ENCODE measurements at regions not wholly inside any gene's neighbourhood (a gene's known extent, or its start where the extent isn't known, plus 50 kb on each side); places are given as distances from the start of the nearest gene placed in this dataset.

DNA sequence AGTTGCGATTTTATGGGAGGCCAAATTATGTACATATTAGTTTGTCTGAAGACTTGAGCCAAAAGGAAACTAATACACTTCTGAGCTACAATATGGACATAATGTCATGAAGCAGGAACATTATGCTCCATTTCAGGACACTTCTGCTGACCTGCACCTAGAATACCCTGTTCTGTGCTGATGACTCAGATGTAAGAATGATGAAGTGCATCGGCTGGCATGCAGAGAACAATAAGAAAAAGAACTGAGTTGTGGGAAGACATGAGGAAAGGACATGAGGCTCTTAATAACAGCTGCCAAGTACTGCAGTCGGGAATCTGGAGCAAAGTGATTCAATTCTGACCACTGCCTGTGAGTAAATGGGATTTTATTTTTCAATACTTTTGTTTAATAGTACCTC lies 192.9 kb upstream of the VSTM2A start:
- ChIA-PET POLR2A (no interaction called here), CTCF (no interaction called here)
- Mint-ChIP-seq H3K27me3 (no peaks in the 10 kb centered on the region), H3K27ac (no peak overlapping the region), H3K4me1 (no peaks in the 10 kb centered on the region), H3K36me3 (ENCODE audit: low read depth) (no peaks in the 10 kb centered on the region), H3K4me3 (no peak overlapping the region), H3K9me3 (peaks cover 26% of the 10 kb centered on the region)
- DNase-seq = no peak

DNA sequence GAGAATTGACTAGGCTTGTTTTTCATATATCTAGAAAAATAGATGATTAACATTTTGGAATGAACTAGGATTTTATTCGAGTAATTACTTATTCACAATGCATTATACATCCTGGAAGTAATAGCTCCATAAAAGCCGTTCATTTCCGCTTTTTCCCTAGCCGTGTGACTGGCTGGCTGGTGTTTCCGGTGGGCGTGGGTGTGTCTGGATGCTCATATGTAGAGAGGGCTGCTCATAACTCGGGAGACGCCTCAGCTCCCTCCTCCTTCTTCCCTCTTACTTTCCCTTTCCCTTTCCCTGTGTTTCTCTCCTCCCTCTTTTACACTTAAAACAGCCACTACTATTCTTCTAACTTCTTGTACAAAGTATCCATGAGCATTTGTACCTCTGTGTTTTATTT lies 187.7 kb upstream of the VSTM2A start:
- POLR2A ChIA-PET = no interaction called here
- no peak overlapping the region for H3K4me3 Mint-ChIP-seq
- no peaks in the 10 kb centered on the region for H3K36me3 Mint-ChIP-seq (ENCODE audit: low read depth)
- DNase-seq = no peak
- CTCF ChIA-PET = no interaction called here
- H3K9me3 Mint-ChIP-seq = peaks cover 8% of the 10 kb centered on the region
- H3K27me3 Mint-ChIP-seq = no peaks in the 10 kb centered on the region
- H3K27ac Mint-ChIP-seq = no peak overlapping the region
- H3K4me1 Mint-ChIP-seq = no peaks in the 10 kb centered on the region

DNA sequence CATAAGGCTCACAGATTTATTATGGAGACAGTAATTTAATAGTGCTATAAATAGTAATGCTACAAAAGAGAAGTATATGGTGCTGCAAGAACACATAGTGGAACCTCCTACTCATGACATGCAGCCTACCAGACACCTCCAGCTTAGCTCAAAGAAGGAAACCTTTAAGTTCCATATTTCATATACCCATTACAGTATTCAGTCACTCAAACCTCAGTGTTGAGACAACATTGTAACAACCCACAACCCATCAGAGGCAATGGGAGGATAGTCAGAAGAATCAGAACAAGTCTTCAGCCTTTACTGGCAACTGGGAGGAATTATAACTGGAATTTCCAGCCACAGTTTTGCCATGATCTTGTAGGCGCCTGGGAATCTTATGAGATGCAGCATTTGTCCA lies 186.3 kb upstream of the VSTM2A start:
- H3K36me3 Mint-ChIP-seq (ENCODE audit: low read depth) = no peaks in the 10 kb centered on the region
- H3K27ac Mint-ChIP-seq = no peak overlapping the region
- CTCF ChIA-PET = no interaction called here
- DNase-seq = no peak
- no peaks in the 10 kb centered on the region for H3K27me3 Mint-ChIP-seq
- POLR2A ChIA-PET = no interaction called here
- H3K9me3 Mint-ChIP-seq = peaks cover 6% of the 10 kb centered on the region
- no peak overlapping the region for H3K4me3 Mint-ChIP-seq
- H3K4me1 Mint-ChIP-seq = no peaks in the 10 kb centered on the region

DNA sequence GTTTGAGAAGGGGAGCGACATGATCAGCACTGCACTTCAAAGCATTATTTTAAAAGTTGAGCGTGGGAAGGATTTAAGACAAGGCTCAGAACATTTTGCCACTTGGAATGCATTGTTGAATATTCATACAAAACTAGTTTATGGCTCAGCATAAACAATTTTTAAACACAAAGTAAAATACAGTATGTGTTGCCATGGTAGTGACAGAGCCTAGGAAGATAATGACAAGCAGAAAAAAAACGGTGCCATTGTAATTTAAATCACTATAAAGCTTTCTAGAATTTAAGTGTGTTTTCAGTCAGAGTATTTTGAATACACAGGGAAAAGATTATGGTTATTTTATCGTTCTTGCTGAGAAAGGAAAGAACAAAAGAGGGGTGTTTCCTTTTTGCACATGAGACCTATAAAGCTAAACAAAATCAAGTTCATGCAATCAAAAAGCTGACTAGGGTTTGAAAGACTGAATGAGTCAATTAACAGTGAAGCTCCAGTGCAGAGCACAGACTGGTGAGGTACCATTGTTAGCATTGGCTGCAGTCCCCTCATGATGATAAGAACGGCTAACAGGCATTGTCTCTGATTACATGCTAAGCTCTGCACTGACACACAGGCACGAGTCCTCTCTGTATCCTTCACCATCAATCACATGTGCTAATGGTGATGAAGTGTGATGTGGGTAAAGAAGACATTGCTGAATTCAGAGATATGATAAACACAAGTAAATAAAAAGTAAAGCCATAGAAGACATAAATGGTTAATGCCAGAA lies 181.9 kb upstream of the VSTM2A start:
- Mint-ChIP-seq H3K27ac (no peak overlapping the region), H3K4me3 (no peak overlapping the region), H3K36me3 (ENCODE audit: low read depth) (no peaks in the 10 kb centered on the region), H3K9me3 (peaks cover 11% of the 10 kb centered on the region), H3K4me1 (no peaks in the 10 kb centered on the region), H3K27me3 (no peaks in the 10 kb centered on the region)
- ChIA-PET CTCF (no interaction called here), POLR2A (no interaction called here)
- no peak for DNase-seq

DNA sequence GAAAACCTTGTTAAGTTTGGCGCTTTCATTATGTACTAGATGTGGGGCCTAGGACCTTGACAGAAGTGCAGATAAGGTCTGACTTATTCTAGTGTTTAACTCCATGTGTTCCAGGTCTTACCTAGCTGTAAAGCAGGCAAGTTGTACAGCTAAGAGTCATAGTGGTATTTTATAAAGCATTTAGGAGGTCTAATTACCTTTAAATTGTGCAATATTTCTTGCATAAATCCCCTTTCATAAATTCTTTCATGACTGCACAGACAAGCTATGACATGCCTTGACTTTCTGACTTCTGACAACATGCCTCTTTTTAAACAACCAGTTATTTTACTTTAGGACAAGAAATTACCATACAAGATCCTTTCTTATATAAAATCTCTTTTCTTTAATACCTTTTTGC lies 151.6 kb upstream of the VSTM2A start:
- Mint-ChIP-seq H3K27ac (no peak overlapping the region), H3K9me3 (peaks cover 9% of the 10 kb centered on the region), H3K4me1 (no peaks in the 10 kb centered on the region), H3K4me3 (no peak overlapping the region), H3K36me3 (ENCODE audit: low read depth) (no peaks in the 10 kb centered on the region), H3K27me3 (no peaks in the 10 kb centered on the region)
- DNase-seq = no peak
- CTCF ChIA-PET = interaction anchor here (0.6 kb wide), 1 partner anchor 603 kb away, joined by 3 read pairs; no protein-coding TSS in a partner anchor
- POLR2A ChIA-PET = no interaction called here

DNA sequence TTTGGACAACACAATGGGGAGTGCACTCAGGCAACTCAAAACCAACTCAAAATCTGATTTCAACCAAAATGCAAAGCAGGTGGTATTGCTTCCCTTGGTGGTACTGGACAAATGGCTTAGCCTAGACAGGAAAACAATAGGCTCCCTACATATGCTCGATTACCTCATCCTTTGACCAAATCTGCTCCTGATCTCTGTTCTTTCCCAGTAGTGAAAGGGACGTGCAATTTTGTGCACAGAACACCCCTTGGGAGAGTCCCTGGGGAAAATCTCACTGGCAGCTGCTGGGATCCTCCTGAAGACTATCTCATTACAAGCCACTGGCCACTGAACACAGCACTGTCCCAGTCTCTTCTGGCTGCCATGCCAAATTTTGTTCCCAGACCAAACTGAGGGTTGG lies 149.2 kb upstream of the VSTM2A start:
- H3K4me3 Mint-ChIP-seq = no peak overlapping the region
- no peaks in the 10 kb centered on the region for H3K36me3 Mint-ChIP-seq (ENCODE audit: low read depth)
- ChIA-PET CTCF (no interaction called here), POLR2A (no interaction called here)
- DNase-seq = no peak
- H3K4me1 Mint-ChIP-seq = no peaks in the 10 kb centered on the region
- peaks cover 5% of the 10 kb centered on the region for H3K9me3 Mint-ChIP-seq
- H3K27me3 Mint-ChIP-seq = no peaks in the 10 kb centered on the region
- H3K27ac Mint-ChIP-seq = no peak overlapping the region

DNA sequence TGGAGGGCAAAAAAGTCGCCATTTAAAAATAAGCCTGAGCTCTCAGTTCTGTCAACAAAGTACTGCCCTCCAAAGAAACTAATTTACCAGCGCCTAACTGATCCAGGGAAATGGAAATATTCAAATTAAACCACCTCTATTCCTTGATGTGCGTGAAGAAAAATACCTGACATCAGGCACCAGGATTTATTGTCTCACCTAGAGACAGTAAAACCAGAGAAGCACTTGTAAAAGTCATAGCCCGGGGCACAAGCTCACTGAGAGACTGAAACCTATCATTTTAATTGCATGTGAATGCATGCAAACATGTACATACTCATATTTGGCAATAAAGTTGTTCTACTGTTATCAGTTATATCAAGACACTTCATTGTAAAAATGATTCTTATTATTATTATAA lies 147.3 kb upstream of the VSTM2A start:
- H3K27me3 Mint-ChIP-seq = no peaks in the 10 kb centered on the region
- POLR2A ChIA-PET = no interaction called here
- no peaks in the 10 kb centered on the region for H3K4me1 Mint-ChIP-seq
- H3K36me3 Mint-ChIP-seq (ENCODE audit: low read depth) = no peaks in the 10 kb centered on the region
- CTCF ChIA-PET = no interaction called here
- DNase-seq = peak; percentile 9
- H3K4me3 Mint-ChIP-seq = no peak overlapping the region
- H3K9me3 Mint-ChIP-seq = peaks cover 5% of the 10 kb centered on the region
- no peak overlapping the region for H3K27ac Mint-ChIP-seq

DNA sequence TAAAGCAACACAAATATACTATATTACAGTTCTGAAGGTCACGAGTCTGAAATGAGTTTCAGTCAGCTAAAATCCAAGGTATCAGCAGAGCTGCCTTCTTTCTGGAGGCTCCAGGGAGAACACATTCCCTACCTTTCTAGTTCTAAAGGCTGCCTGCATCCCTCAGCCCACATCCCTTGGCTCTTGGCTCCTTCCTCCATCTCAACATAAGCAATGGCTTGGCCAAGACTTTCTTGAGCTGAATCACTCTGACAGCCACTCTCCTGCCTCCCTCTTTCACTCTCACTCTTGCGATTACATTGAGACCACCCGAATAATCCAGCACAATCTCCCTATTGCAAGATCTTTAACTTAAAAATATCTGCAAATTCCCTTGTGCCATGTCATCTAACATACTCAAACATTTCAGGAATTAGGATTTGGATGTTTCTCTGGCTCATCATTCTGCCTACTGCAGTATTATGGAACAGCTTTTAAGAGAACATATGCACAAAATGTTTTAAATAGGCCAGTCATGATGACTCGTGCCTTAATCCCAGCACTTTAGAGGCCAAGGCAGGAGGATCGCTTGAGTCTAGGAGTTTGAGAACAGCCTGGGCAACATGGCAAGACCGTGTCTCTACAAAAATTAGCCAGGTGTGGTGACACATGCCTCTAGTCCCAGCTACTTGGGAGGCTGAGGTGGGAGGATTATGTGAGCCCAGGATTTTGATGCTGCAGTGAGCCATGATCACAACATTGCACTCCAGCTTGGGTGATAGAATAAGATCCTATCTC lies 144.2 kb upstream of the VSTM2A start:
- no peak overlapping the region for H3K27ac Mint-ChIP-seq
- no peaks in the 10 kb centered on the region for H3K36me3 Mint-ChIP-seq (ENCODE audit: low read depth)
- peaks cover 4% of the 10 kb centered on the region for H3K9me3 Mint-ChIP-seq
- DNase-seq = peak; percentile 20
- ChIA-PET POLR2A (interaction anchor here (0.6 kb wide), 1 partner anchor 9 kb away, joined by 3 read pairs; no protein-coding TSS in a partner anchor), CTCF (no interaction called here)
- no peaks in the 10 kb centered on the region for H3K4me1 Mint-ChIP-seq
- H3K4me3 Mint-ChIP-seq = no peak overlapping the region
- H3K27me3 Mint-ChIP-seq = no peaks in the 10 kb centered on the region

DNA sequence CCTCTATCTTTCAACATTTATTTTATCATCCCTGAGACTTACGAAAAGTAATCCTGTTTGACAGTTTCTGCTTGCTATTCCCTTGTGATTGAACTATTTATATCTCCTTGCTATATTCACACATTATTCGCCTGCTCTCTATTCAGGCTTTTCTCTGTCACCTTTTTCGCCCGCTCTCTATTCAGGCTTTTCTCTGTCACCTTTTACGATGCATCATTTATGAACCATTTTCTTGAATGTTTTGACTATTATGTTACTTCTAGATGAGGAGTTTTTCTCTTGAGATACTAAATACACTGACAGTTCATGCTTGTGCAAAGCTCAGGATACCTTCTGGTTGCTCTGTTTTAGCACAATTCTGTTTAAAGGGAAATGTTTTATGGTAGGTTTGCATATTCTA lies 143.3 kb upstream of the VSTM2A start:
- no peaks in the 10 kb centered on the region for H3K36me3 Mint-ChIP-seq (ENCODE audit: low read depth)
- no peak for DNase-seq
- ChIA-PET CTCF (no interaction called here), POLR2A (no interaction called here)
- H3K27me3 Mint-ChIP-seq = no peaks in the 10 kb centered on the region
- H3K9me3 Mint-ChIP-seq = peaks cover 4% of the 10 kb centered on the region
- no peaks in the 10 kb centered on the region for H3K4me1 Mint-ChIP-seq
- no peak overlapping the region for H3K27ac Mint-ChIP-seq
- no peak overlapping the region for H3K4me3 Mint-ChIP-seq

DNA sequence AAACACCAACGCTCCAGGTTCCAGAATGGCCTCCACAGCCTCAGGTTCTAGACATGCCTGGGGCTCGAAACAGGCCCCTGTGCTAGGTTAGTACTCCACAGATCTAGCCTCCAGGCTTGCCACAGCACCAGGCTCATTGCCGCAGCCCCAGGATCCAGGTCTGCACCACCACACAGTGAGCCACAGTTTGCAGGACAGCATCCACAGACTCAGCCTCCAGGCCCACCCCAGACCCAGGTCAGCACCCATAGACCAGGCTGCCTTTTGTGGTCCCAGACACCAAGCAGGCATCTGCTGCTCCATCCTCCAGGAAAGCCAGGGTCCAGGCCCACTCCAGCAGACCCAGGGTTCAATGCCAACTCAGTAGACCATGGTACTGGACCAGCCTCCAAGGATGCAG lies 132.3 kb upstream of the VSTM2A start:
- no peaks in the 10 kb centered on the region for H3K4me1 Mint-ChIP-seq
- CTCF ChIA-PET = no interaction called here
- no peak for DNase-seq
- POLR2A ChIA-PET = no interaction called here
- H3K9me3 Mint-ChIP-seq = peaks cover 7% of the 10 kb centered on the region
- no peak overlapping the region for H3K27ac Mint-ChIP-seq
- H3K36me3 Mint-ChIP-seq (ENCODE audit: low read depth) = no peaks in the 10 kb centered on the region
- no peaks in the 10 kb centered on the region for H3K27me3 Mint-ChIP-seq
- no peak overlapping the region for H3K4me3 Mint-ChIP-seq

DNA sequence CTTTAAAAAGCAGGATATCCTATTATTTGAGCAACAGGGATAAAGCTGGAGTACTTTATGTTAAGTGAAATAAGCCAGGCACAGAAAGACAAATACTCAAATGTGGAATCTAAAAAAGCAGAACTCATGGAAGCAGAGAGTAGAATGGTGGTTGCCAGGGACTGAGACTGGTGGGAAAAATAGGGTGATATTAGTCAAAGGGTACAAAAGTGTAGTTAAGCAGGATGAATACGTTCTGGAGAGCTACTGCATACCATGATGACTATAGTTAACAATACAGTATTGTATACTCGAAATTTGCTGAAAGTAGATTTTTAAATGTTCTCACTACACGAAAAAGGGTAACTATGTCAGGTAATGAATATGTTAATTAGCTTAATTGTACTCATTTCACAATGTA lies 125.5 kb upstream of the VSTM2A start:
- DNase-seq = no peak
- no peaks in the 10 kb centered on the region for H3K4me1 Mint-ChIP-seq
- ChIA-PET CTCF (no interaction called here), POLR2A (no interaction called here)
- no peak overlapping the region for H3K4me3 Mint-ChIP-seq
- H3K27me3 Mint-ChIP-seq = no peaks in the 10 kb centered on the region
- H3K9me3 Mint-ChIP-seq = peaks cover 6% of the 10 kb centered on the region
- H3K27ac Mint-ChIP-seq = no peak overlapping the region
- H3K36me3 Mint-ChIP-seq (ENCODE audit: low read depth) = no peaks in the 10 kb centered on the region

DNA sequence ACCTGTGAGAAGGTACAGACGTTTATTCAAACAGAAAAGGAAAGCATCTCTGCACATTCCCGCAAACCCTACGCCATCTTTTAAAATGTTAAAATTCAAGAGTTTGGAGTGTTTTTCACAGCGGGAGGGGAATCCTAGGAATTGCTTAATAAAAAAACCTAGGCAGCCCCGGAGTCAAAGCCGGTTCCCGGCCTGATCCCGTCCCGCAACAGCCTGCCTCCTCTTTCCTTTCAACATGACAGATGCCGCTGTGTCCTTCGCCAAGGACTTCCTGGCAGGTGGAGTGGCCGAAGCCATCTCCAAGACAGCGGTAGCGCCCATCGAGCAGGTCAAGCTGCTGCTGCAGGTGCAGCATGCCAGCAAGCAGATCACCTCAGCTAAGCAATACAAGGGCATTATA lies 123.0 kb upstream of the VSTM2A start:
- no peaks in the 10 kb centered on the region for H3K36me3 Mint-ChIP-seq (ENCODE audit: low read depth)
- no peak overlapping the region for H3K27ac Mint-ChIP-seq
- H3K27me3 Mint-ChIP-seq = no peaks in the 10 kb centered on the region
- no peak for DNase-seq
- ChIA-PET CTCF (interaction anchor here (0.6 kb wide), 1 partner anchor 719 kb away, joined by 6 read pairs; no protein-coding TSS in a partner anchor), POLR2A (no interaction called here)
- no peaks in the 10 kb centered on the region for H3K4me1 Mint-ChIP-seq
- H3K4me3 Mint-ChIP-seq = no peak overlapping the region
- H3K9me3 Mint-ChIP-seq = peaks cover 15% of the 10 kb centered on the region

DNA sequence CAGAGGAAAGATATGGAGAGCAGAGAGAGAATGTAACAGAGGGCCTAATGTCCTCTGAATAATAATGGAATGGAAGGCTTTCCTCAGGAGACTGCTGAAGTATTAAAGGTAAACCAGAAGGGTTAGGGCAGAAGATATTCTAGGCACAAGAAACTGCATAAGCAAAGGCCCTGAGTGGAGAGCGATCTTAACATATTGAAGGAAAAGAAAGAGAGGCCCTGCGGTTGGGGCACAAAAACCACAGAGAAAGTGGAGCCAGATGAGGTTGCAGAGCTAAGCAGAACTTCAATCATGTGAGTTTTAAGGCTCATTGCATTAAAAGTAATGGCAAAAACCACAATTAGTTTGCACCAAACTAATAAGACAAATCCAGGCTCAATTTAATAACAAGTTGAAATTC lies 115.8 kb upstream of the VSTM2A start:
- ChIA-PET CTCF (no interaction called here), POLR2A (no interaction called here)
- no peak for DNase-seq

DNA sequence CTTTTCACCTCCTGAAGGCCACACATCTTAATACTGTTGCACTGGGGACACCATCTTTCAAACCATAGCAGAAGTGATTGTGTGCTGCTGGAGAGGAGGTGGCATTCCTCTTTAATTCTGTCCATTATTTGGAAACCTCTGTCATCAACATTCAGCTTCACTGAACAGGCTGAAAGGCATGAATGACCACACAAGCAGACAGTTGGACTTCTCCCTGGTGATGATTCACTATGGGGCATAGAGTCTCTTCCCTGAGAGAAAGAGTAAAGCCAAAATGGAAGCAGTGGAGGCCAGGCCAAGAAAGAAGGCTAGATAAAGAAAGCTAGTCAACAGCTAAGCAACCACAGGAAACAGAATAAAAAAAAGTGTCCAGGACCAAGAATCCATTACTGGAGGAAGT lies 113.1 kb upstream of the VSTM2A start:
- DNase-seq = no peak
- no peak overlapping the region for H3K27ac Mint-ChIP-seq
- no peaks in the 10 kb centered on the region for H3K27me3 Mint-ChIP-seq
- no peaks in the 10 kb centered on the region for H3K4me1 Mint-ChIP-seq
- ChIA-PET CTCF (no interaction called here), POLR2A (no interaction called here)
- H3K36me3 Mint-ChIP-seq (ENCODE audit: low read depth) = no peaks in the 10 kb centered on the region
- no peak overlapping the region for H3K4me3 Mint-ChIP-seq
- peaks cover 5% of the 10 kb centered on the region for H3K9me3 Mint-ChIP-seq

More for the DNA sequence above, 115.8 kb upstream of the VSTM2A start:
- H3K4me3 Mint-ChIP-seq = no peak overlapping the region
- no peaks in the 10 kb centered on the region for H3K4me1 Mint-ChIP-seq
- H3K9me3 Mint-ChIP-seq = peaks cover 13% of the 10 kb centered on the region
- no peak overlapping the region for H3K27ac Mint-ChIP-seq
- H3K27me3 Mint-ChIP-seq = no peaks in the 10 kb centered on the region
- H3K36me3 Mint-ChIP-seq (ENCODE audit: low read depth) = no peaks in the 10 kb centered on the region
